ENCODE measurements at regions not wholly inside any gene's neighbourhood (a gene's known extent, or its start where the extent isn't known, plus 50 kb on each side); places are given as distances from the start of the nearest gene placed in this dataset.

DNA sequence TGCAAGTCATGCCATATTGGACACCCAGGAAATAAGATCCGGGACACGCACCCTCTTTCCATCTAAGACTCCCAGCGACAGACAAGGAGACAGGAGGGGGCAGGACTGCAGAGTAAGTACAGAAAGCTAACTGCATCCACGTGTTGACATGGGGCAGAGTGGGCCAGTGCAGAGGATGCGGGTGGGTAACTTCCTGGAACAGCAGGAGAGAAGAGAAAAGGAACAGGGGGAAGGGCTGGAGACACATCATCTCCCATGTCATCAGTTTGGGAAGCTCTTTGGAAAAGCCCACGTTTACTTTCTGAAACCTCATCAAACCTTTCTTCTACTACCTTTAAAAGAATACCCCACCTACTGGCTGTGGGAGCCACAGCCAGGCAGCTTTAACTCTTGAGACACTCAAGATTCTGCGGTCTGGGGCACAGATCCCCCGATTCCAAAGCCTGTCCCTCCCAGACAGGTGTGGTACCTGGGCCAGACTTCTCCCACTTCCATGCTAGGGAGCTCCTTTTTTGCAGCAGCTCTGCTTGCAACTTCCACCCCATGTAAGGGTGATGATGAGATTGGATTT, 273.5 kb upstream of the RPL38 start:
- DNase-seq (ENCODE audit: low read depth), result no peak

DNA sequence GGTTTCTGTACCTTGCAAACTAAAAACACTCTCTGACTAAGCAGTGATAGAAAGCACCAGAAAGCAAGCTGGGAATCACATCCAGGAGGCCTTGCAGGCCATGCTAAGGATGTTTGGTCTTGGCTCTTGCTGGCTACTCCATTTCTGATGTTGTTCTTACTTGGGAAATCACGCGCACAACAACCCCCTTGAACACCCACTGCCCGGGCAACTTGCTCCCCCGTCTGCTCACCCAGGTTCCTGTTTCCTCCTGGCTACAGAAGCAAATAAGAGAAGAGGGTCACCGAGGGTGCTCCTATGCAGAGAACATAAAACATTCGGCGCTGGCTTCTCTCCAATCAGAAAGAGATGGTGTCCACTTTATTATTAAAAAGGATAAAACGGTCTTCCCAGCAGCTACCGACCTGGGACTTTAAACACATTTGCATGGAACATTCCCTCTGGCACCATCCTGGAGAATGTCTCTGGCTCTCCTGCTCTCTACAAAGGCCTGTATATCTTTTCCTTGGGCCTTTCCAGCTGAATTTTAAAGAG, 271.2 kb upstream of the RPL38 start:
- DNase-seq (ENCODE audit: low read depth), result no peak

DNA sequence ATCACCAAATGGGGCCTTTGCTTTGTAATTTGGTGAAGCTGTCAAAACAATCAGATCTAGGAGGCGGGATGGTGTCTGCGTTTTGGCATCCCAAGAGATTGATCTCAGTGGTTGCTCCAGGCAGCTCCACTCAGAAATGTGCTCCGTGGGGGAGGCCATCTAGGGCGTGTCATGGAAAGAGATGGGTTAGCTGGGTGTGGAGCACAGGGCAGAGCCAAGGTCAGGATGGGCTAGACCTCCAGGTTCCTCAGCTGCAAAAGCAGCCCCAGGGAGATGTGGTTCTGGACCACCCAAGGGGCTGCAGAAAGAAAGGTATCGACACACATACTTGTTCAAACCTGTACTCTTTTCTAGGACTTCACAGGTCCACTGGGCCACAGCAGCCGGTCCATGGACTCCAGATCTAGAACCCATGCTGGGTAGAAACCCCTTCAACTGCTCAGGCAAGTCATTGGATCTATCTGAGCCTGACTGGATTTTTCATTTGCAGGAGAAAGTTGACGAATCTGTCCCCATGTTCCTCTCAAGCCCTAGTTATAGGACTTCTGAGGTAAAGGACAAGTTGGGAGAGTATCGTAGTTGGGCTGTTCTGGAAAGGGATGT, 270.2 kb upstream of the RPL38 start:
- DNase-seq (ENCODE audit: low read depth), result no peak

DNA sequence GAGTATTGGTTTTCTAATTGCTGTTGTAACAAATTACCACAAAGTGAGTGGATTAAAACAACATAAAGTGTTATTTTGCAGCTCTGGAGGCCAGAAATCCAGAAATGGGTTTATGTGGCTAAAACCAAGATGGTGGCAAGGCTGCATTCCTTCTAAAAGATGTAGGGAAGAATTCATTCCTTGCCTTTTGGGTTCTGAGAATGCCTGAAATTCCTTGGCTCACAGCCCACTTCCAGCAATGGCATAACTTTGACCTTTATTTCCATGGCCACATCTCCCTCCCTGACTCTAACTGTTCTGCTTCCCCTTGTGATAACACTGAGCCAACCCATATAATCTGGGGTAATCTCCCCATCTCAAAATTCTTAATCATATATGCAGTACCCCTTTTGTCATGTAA, 269.6 kb upstream of the RPL38 start:
- no peak for DNase-seq (ENCODE audit: low read depth)

DNA sequence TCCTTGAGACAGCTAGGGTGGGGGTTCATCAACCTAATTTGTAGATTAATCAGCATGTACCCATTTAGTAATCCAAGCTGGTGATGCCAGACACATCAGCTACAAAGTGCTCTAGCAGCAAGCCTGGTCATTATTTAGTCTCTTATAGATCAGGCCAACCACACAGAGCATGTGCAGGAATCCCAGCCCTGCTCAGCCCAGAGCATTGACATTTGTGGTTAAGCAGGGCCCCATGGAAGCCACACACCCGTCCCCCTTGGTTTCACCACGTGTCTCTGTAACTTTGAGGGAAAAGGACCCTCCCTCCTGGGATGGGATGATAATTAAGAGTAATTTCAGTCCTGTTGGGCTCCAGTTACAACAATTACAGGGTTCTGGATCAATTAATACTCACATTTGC, 268.8 kb upstream of the RPL38 start:
- no peak for DNase-seq (ENCODE audit: low read depth)

DNA sequence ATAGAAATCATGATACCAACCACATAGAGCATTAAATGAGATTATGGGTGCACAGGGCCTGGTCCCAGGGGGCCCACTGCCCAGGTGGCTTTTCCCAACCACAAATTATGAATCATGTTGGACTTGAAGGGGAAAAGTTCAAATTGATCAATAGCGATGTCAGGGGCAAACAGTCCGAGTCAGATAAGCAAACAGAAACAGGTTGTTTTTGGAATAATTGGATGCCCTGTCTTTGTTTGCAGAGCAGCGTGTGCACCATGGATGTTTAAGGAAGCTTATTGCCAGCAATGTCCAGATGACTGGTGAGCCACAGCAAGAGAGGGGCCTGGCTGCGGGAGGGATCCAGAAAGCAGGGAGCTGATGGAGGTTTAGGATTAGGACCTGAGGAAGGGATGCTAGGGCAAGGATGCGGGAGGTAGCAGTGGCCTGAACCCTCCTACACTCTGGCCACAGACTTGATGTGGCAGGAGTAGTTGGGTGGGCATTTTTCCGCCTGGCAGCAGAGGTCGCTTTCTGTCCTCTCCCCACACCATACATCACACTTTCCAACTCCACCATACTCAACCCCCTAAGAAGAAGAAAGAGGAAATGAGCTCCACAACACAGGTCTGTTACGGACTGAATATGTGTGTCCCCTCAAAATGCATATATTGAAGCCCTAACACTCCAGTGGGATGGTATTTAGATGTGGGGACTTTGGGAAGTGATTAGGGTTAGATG, 266.4 kb upstream of the RPL38 start:
- no peak for DNase-seq (ENCODE audit: low read depth)

DNA sequence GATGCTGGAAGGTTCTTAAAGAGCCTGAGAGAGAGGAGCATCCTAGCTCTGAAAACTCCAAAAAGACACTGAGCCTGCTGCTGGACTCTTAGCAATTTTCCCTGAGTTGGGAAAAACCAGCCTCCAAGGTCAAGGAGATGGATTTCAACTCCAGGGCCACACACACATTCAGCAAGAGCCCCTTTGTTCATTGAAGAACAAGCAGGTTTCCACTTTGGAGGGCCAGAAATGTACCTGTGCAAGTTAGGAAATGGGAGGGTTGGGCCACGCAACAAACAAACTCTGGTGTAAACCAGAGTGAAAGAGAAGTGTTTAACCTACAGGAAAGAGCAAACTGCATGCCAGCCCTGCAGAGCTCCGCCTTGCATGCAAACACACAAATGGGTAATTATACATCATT, 264.8 kb upstream of the RPL38 start:
- DNase-seq (ENCODE audit: low read depth), result no peak

DNA sequence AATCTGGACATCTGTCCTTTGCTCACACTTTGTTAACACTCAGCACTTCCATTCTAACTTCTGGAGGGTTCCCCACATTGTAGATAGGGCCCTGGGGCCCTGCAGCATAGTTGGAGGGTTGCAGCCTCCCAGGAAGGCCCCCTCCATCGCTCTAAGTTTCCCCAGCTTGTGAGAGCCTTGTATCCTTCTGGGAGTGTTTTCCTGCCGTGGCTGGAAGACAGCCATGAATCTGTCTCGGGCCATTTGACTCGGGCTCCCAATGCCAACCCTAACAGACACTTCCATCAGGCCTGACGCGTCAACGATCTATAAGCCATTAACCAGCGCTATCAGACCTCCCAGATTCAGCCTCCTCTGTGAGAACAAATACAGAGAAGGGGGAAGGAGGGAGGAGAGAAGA, 263.7 kb upstream of the RPL38 start:
- no peak for DNase-seq (ENCODE audit: low read depth)

DNA sequence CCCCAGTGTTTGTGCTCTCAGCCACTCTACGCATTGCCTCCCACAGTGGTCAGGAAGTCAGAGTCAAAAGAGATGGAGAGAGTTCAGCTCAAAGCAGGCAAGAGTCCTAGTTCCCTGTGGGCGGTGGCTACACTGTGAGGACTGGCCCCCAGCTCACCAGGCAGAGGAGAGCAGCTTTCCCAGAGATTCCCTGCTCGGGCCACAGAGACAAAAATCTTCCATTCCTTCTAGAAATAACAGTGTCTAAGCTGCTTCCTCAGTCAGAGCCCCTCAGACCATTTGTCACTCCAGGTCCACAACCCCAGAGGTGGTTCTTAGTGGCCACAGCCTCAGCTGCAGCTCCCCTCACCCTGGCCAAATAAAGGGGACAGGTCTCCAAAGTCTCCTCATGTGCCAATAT, 263.0 kb upstream of the RPL38 start:
- no peak for DNase-seq (ENCODE audit: low read depth)

DNA sequence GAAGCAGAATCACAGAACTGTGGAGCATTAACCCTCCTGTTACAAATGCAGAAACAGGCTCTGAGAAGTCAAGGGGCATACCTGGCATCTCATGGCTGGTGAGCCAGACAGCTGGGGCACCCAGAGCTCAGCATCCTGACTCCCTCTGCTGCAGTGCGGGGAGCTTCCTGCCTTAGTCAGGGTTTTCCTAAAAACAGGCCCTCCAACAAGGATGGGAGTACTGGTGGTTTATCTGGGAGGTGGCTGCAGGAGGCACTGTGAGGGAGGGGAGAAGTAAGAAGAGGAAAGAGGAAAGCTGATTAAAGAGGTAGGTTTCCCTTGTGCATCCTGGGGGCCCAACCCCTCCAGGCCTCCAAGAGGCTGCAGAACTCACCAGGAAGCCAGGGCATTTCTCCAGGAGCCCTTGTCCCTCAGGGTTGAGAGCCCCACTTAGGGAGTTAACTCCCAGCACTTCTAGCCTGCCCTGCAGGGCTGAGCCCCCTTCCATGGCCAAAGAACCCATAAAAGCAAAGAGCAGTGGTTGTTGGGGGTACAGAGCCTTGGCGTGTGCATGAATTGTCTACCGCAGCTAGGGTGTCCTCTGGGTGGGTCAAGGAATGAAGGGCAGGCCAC, 261.5 kb upstream of the RPL38 start:
- no peak for DNase-seq (ENCODE audit: low read depth)

DNA sequence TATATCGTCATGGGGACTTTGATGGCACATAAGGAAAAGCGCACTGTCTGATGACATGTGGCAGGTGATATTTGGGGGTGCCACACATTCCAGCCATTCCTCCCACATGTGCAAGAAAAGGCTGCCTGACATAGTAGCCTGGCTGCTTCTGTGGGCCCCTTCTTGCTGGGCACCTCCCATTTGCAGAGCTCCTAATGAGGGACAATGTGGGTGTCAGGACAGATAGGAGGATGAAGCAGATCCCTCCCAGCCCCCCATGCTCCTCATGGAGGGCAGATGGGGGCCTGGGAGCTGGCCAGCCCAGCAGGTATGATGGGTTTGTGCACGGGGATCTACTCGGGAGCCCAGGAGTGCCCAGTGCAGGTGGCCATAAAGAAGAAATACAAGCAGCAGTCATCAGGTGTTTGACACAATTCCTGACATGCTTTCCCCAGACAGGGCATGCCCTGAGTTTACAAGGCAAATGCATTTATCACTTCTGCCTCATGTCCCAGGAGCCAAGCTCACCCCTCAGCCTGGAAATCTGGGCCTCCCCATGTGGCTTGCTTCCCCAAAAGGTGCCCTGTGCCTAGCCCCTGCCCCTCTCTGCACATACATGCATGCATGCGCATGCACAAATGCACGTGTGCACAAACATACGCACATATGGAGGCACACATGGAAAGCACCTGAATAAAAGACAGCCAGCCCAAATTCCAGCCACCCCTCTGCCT, 260.6 kb upstream of the RPL38 start:
- DNase-seq (ENCODE audit: low read depth), result no peak

DNA sequence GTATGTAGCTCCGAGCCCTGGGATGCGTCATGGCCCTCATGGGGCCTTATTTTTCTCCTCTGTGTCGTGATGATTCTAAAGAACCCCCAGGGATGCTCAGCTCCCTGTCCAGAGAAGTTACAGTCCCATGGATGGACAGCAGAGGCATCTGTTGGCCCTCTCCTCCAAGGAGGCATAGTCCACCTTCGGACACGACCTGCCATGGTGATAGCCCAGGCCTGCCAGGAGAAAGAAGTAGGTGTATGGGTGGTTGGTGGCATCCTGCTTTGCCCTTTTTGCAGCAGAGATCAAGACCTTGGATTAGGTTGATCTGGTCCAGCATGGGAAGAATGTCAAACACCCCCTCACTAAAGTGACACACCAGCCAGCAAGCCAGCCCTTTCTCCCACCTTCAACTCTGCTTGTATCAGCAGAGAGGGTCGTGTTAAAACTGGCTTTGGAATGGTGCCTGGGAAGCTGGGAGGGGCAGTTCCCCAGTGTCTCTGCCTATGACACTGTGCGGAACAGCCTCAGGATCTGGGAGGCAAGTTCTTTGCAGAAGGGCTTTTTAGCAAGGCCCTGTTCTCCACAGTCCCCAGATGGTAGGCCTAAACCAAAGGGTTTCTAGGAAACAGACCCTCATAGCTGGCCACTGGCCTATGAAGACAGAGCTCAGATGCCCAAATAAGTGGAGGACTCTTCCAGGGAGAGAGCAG, 259.9 kb upstream of the RPL38 start:
- DNase-seq (ENCODE audit: low read depth), result no peak

DNA sequence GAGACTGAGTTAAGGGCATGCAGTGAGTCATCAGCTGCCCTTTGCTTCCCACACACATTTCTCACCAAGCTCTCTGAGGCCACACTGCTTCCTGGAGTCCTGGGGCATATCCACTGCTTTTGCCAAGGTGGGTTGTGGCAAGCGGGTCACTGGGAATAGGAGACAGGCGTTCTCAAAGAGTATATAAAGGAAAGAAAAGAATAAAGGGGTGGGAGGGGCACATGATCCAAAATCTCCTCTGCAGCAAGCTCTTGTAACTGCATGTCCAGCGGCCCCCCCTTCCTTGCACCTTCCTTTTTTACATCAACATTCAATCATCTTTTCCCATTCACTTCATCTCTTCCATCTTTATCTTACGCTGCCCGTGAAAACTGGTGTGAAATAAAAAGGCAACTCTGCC, 259.1 kb upstream of the RPL38 start:
- no peak for DNase-seq (ENCODE audit: low read depth)

DNA sequence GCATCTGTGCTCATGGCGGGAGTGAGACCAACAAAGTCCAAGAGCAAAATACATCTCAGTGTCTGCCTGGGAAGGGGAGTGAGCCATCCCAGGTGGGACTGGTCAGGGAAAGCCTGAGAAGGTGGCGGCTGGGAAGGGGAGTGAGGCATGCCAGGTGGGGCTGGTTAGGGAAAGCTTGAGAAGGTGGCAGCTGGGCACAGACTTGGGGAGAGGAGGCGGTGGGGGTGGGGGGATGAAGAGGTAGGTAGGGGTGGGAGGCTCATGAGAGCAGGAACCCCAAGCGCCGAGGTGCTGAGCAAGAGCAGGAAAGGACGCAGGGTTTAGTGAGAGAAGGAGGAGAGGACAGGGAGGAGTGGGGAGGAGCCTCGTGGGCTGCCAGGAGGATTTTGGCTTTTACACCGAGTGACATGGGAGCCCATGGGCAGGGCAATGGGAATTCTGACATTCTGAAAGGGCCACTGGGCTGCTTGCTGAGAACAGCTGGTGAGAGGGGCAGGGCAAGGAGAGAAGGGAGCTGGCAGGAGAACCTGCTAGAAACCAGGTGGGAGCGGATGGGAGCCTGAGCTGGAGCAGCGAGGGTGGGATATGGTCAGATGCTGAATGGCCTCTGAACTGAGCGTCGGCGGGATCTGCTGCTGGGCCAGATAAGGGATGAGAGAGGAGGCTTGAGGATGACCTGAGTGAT, 256.1 kb upstream of the RPL38 start:
- no peak for DNase-seq (ENCODE audit: low read depth)

DNA sequence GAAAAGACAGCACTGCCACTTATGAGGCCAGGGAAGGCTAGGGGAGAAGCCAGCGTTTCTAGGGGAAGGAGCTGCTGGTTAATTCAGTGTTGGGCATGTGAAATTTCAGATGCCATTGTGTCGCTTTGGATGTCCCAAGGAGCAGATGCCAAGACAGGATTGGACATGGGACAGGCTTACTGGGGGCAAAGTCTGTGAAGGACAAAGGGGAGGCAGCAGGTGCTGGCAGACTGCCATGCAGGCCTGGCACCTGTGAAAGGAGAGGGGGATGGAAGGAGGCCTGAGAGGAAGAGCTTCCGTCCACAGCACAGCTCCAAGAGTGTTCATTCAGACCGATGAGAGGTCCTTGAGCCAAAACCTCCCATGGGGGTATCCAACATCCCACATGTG, 255.5 kb upstream of the RPL38 start:
- DNase-seq (ENCODE audit: low read depth), result no peak

DNA sequence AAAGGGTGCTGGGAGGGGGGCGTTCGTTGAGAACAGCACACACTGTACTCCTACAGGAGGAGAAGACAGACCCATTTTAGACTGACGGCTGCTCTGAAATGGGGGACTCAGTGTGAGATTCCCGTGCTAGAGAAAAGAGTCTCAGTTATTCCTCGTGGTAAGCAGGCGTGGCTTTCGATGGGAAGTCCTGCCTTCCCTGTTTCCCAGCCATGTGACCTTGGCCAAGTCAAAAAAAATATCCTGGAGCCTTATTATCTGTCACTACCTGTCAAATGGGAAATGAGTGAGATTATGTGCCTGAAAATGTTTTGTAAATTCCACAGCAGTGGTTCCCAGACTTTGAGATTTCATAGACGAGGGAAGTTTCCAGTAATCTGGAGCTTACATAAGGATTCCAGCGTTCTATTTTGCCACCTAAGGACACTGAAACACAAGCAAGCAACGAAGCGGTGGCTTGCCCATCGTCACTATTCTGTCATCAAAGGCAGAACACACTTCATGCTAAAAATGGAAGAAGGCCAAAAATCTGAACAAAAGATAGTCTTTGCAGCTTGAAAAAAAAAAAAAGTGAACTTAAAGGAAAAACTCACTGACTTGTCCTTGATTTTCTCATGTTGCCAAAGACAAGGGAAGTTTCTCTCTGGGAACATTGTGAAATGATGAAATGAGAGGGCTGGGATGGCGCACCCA, 253.4 kb upstream of the RPL38 start:
- DNase-seq (ENCODE audit: low read depth), result no peak

DNA sequence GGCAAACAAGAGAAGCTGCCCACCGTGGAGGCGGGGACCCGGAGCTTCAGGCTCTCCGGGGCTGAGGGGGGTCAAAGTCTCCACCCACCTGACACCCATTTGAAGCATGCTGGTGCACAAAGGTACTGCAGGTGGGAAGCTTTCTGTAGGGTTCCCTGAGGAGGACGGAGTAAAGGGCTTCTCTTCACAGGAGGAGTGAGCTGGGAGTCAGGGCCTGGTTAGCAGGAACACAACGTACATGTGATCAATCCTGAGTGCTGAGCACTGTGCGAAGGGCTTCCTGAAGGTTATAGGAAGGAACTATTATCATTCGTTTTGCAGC, 252.9 kb upstream of the RPL38 start:
- DNase-seq (ENCODE audit: low read depth), result no peak

DNA sequence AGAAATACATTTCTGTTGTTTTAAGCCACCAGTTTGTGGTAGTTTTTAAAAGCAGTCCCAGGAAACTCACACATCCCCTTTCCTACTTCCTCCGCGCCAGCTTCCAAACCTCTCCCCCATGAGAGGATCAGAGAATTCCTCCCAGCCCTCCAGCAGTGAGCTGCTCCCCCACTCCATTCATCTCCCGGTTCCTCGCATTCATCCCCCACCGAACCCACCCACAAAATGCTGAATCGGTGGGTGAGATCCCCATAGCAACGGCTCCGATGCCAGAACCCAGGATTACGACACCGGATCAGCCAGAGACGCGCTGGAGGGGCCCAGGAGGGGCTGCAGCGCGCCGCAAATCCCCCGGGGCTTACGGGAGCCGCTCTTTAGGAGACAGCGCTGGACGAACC, 251.4 kb upstream of the RPL38 start:
- DNase-seq (ENCODE audit: low read depth), result no peak

DNA sequence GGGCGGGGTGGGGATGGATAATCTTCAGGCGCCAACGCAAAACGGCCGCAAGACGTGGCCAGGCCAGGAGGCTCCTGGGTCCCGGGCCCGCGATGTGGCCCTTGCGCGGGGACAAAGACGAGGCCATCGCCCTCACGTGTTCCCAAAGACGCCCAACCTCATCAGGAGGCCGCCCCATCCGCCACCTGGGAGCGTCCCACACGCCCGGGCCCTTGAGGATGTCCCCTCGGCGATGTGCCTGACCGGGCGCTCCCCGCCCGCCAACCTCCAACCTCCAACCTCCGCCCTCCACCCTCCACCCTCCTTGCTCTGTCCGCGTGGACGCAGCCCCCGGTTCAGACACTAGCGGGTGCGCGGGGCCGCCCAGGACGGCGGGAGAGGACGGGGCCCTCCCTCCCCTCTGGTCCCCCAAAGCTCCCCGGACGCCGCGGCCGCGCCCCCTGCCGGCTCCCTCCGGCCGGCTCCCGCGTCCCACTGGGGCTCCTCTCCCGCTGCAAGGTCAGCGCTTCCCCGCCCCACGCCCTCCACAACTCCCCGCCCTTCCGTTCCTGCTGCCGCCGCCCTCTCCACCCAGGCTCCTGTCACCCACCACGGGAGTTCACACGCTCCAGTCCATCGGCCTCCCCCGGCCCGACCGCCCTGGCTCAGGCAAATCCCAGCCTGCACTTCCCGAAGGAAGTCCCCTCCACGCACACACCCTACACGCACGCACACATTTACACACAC, 250.8 kb upstream of the RPL38 start:
- no peak for DNase-seq (ENCODE audit: low read depth)

Data from GM04503 (cell line).